Testis (tissue), 2 donors: ENCODE measurements at regions not wholly inside any gene's neighbourhood (a gene's known extent, or its start where the extent isn't known, plus 50 kb on each side); places are given as distances from the start of the nearest gene placed in this dataset.

Experiments used
- DNase-seq: peaks from one replicate; pipeline ENCODE4 v3.0.0-alpha.2; 2019
- H3K27ac ChIP-seq, 2 donors: fragments of 200-600 bp; sonication (generic); one replicate each; pipeline ENCODE4 v1.5.1; 2019
- H3K27me3 ChIP-seq: fragments of 200-600 bp; sonication (generic); one replicate; pipeline ENCODE4 v1.5.1; 2019
- H3K36me3 ChIP-seq: fragments of 200-600 bp; sonication (generic); one replicate; pipeline ENCODE4 v1.5.1; 2017; ENCODE audit warnings: low read depth; ENCODE audit errors: missing control alignments
- H3K4me1 ChIP-seq: fragments of 200-600 bp; sonication (generic); one replicate; pipeline ENCODE4 v1.5.1; 2019
- H3K4me3 ChIP-seq, 2 donors: fragments of 200-600 bp; sonication (generic); one replicate each; pipeline ENCODE4 v1.5.1; 2017 to 2019
- H3K9me3 ChIP-seq: fragments of 200-600 bp; sonication (generic); one replicate; pipeline ENCODE4 v1.5.1; 2017
- CTCF ChIP-seq, 3 experiments: fragments of 450-650 bp in 2 of 3; fragments of 200-600 bp in 1 of 3; sonication (generic) in 1 of 3; IDR thresholded peaks; one replicate each; pipeline ENCODE4 v1.5.1; 2016 to 2019; ENCODE audit warnings: antibody characterized with exemption in 3 of 3, mild to moderate bottlenecking in 2 of 3, moderate library complexity in 1 of 3
- POLR2A ChIP-seq: fragments of 450-650 bp; IDR thresholded peaks from one replicate; pipeline ENCODE4 v1.6.1; 2017; ENCODE audit warnings: antibody characterized with exemption, mild to moderate bottlenecking, moderate library complexity
- WGBS, 2 donors: methylation state at CpG; one replicate each; pipeline ENCODE4 v1.1.5; 2018; 5-methylcytosine and 5-hydroxymethylcytosine counted together
- intact Hi-C: fragments of 100-400 bp; cut with DNase I; formaldehyde crosslinking; loops from one replicate; pipeline ENCODE4 v1.15.1; 2023; ENCODE audit warnings: low total_unique reads

- Histone ChIP-seq H3K4me1 (no peaks in the 10 kb centered on the region), H3K36me3 (no peaks in the 10 kb centered on the region), H3K9me3 (no peaks in the 10 kb centered on the region), H3K27ac (no peak overlapping the region), H3K27me3 (no peaks in the 10 kb centered on the region), H3K4me3 (no peak overlapping the region)
- no peak for DNase-seq
- intact Hi-C loops = no loop called here
- 73 to 79% methylated on average over 1 of the region's 1 CpG for WGBS, 2 donors
- no peak for TF ChIP-seq CTCF (IDR thresholded peaks at IDR 0.05)
- no peak for TF ChIP-seq POLR2A
Observed at GRCh38 chr2:143964891-143965290, 555.0 kb downstream of the ZEB2 start.

GRCh38 chr2:143960177-143960576 is 559.7 kb downstream of the ZEB2 start:
- Histone ChIP-seq H3K9me3 (no peaks in the 10 kb centered on the region), H3K27me3 (no peaks in the 10 kb centered on the region), H3K4me3 (no peak overlapping the region), H3K36me3 (no peaks in the 10 kb centered on the region), H3K4me1 (peaks cover 7% of the 10 kb centered on the region), H3K27ac (no peak overlapping the region)
- intact Hi-C loops = no loop called here
- TF ChIP-seq CTCF (IDR thresholded peaks at IDR 0.05) = no peak
- no peak for TF ChIP-seq POLR2A
- no peak for DNase-seq

GRCh38 chr2:143957321-143957720 is 562.6 kb downstream of the ZEB2 start:
- H3K4me3 ChIP-seq = no peak overlapping the region
- intact Hi-C loops = no loop called here
- peaks cover 7% of the 10 kb centered on the region for H3K4me1 ChIP-seq
- no peaks in the 10 kb centered on the region for H3K36me3 ChIP-seq
- H3K27ac ChIP-seq = no peak overlapping the region
- H3K27me3 ChIP-seq = no peaks in the 10 kb centered on the region
- DNase-seq = no peak
- TF ChIP-seq POLR2A (no peak), CTCF (IDR thresholded peaks at IDR 0.05) (no peak)
- 86% methylated on average over 5 of the region's 5 CpGs for WGBS, 2 donors
- no peaks in the 10 kb centered on the region for H3K9me3 ChIP-seq

GRCh38 chr2:143955401-143956065 is 564.4 kb downstream of the ZEB2 start:
- DNase-seq = no peak
- 73 to 86% methylated on average over 2 of the region's 2 CpGs for WGBS, 2 donors
- intact Hi-C loops = no loop called here

More at GRCh38 chr2:143955401-143956065, 564.4 kb downstream of the ZEB2 start:
- TF ChIP-seq CTCF (IDR thresholded peaks at IDR 0.05) (no peak), POLR2A (no peak)
- H3K9me3 ChIP-seq = no peaks in the 10 kb centered on the region
- no peak overlapping the region for H3K27ac ChIP-seq
- no peak overlapping the region for H3K4me3 ChIP-seq
- H3K4me1 ChIP-seq = peaks cover 7% of the 10 kb centered on the region
- H3K27me3 ChIP-seq = no peaks in the 10 kb centered on the region
- H3K36me3 ChIP-seq = no peaks in the 10 kb centered on the region
